Hematopoietic multipotent progenitor cell treated with erythropoietin and hydrocortisone succinate and interleukin-3 and kit ligand, for 4 days (in vitro differentiated cells): ENCODE measurements at regions not wholly inside any gene's neighbourhood (a gene's known extent, or its start where the extent isn't known, plus 50 kb on each side); places are given as distances from the start of the nearest gene placed in this dataset.
"Not testable (repeated sequence)": the region's sequence is repeated elsewhere in the genome, so short reads cannot be mapped to it uniquely, and the experiment has no call there.

ENCODE experiments used
- DNase-seq: peaks from one replicate; pipeline ENCODE4 v3.0.0-alpha.2; 2015

- DNase-seq, result no peak
Measured at GRCh38 chr5:89178541-89178940, 295.6 kb upstream of the MEF2C start.

- DNase-seq, result no peak
Measured at GRCh38 chr5:89173528-89173927, 290.5 kb upstream of the MEF2C start.

GRCh38 chr5:89168766-89169165 lies 285.8 kb upstream of the MEF2C start:
- DNase-seq, result no peak

- not testable (repeated sequence) for DNase-seq
Measured at GRCh38 chr5:89164703-89165102, 281.7 kb upstream of the MEF2C start.

GRCh38 chr5:89156226-89156625 lies 273.2 kb upstream of the MEF2C start:
- no peak for DNase-seq

- no peak for DNase-seq
Measured at GRCh38 chr5:89147031-89147430, 264.0 kb upstream of the MEF2C start.

- no peak for DNase-seq
Measured at GRCh38 chr5:89137148-89137547, 254.2 kb upstream of the MEF2C start.

- DNase-seq, result no peak
Measured at GRCh38 chr5:89133975-89134374, 251.0 kb upstream of the MEF2C start.

GRCh38 chr5:89133129-89133528 lies 250.1 kb upstream of the MEF2C start:
- no peak for DNase-seq

GRCh38 chr5:89130851-89131250 lies 247.9 kb upstream of the MEF2C start:
- no peak for DNase-seq

GRCh38 chr5:89129941-89130340 lies 247.0 kb upstream of the MEF2C start:
- DNase-seq, result no peak

GRCh38 chr5:89128906-89129625 lies 246.1 kb upstream of the MEF2C start:
- DNase-seq, result peak; percentile 34

- DNase-seq, result peak; percentile 65
Measured at GRCh38 chr5:89128092-89128491, 245.1 kb upstream of the MEF2C start.

GRCh38 chr5:89127191-89127590 lies 244.2 kb upstream of the MEF2C start:
- no peak for DNase-seq

- no peak for DNase-seq
Measured at GRCh38 chr5:89125372-89125771, 242.4 kb upstream of the MEF2C start.

GRCh38 chr5:89123581-89123980 lies 240.6 kb upstream of the MEF2C start:
- DNase-seq, result no peak

- DNase-seq, result peak; percentile 51
Measured at GRCh38 chr5:89120719-89121118, 237.7 kb upstream of the MEF2C start.

GRCh38 chr5:89117124-89117644 lies 234.2 kb upstream of the MEF2C start:
- peak; percentile 95 for DNase-seq

- no peak for DNase-seq
Measured at GRCh38 chr5:89110916-89111646, 228.1 kb upstream of the MEF2C start.

- no peak for DNase-seq
Measured at GRCh38 chr5:89106480-89106879, 223.5 kb upstream of the MEF2C start.

GRCh38 chr5:89105836-89106235 lies 222.9 kb upstream of the MEF2C start:
- DNase-seq, result no peak

GRCh38 chr5:89105171-89105695 lies 222.2 kb upstream of the MEF2C start:
- DNase-seq, result no peak

- DNase-seq, result no peak
Measured at GRCh38 chr5:89098199-89098756, 215.3 kb upstream of the MEF2C start.

- no peak for DNase-seq
Measured at GRCh38 chr5:89097103-89097502, 214.1 kb upstream of the MEF2C start.
